ENCODE measurements at regions not wholly inside any gene's neighbourhood (a gene's known extent, or its start where the extent isn't known, plus 50 kb on each side); places are given as distances from the start of the nearest gene placed in this dataset.

DNA sequence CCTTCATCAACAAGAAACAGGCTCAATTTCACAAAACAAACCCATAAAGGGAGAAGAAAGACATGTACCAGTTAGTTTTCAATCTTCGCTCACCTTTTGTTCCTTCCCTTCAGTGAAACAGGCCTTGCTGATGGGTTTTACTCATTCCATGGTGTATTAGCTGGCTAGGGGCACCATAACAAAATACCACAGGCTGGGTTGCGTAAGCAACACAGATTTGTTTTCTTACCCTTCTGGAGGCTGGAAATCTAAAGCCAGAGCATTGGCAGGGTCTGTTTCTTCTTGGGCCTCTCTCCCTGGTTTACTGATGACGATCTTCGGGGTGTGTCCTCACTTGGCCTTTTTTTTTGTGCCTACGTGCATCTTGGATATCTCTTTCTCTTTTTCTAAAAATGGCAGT is 383.4 kb upstream of the RBFOX1 start:
- TF ChIP-seq, protein P1, sequence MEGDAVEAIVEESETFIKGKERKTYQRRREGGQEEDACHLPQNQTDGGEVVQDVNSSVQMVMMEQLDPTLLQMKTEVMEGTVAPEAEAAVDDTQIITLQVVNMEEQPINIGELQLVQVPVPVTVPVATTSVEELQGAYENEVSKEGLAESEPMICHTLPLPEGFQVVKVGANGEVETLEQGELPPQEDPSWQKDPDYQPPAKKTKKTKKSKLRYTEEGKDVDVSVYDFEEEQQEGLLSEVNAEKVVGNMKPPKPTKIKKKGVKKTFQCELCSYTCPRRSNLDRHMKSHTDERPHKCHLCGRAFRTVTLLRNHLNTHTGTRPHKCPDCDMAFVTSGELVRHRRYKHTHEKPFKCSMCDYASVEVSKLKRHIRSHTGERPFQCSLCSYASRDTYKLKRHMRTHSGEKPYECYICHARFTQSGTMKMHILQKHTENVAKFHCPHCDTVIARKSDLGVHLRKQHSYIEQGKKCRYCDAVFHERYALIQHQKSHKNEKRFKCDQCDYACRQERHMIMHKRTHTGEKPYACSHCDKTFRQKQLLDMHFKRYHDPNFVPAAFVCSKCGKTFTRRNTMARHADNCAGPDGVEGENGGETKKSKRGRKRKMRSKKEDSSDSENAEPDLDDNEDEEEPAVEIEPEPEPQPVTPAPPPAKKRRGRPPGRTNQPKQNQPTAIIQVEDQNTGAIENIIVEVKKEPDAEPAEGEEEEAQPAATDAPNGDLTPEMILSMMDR (IDR thresholded peaks at IDR 0.05), result no peak
- TF ChIP-seq EP300 (IDR thresholded peaks at IDR 0.05), result no peak
